ENCODE measurements at regions not wholly inside any gene's neighbourhood (a gene's known extent, or its start where the extent isn't known, plus 50 kb on each side); places are given as distances from the start of the nearest gene placed in this dataset.

DNA sequence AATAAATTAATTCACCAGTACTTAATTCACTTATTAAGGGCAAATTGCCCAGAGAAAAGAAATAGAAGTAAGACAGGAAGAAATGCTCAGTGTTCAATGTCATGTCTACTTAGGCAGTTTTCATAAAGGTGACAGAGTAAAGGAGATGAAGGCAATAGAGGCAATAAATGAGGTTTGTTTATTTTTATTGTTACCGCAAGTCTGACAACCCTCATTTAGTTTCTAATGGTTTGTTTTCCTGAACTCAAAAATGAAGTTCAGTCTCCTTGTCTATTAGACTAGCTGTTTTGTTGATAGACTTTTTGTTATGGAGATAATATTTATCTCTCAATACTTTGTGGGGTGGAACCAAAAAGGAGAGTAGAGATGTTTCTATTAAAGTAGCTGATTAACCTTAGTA lies 258.3 kb downstream of the C3orf38 start:
- Mint-ChIP-seq H3K27ac (no peak overlapping the region), H3K36me3 (ENCODE audit: low read depth) (no peaks in the 10 kb centered on the region), H3K9me3 (no peaks in the 10 kb centered on the region; the same call in 2 of the 3 replicates), H3K4me1 (peaks cover 4% of the 10 kb centered on the region; the same call in 1 of the 3 replicates), H3K27me3 (ENCODE audit: insufficient read depth, low read depth, poor library complexity) (no peaks in the 10 kb centered on the region), H3K4me3 (no peak overlapping the region)
- H3K27ac ChIP-seq (ENCODE audit: low read depth) = no peak overlapping the region
- H3K4me3 ChIP-seq = no peak overlapping the region
- H3K27me3 ChIP-seq (ENCODE audit: insufficient read depth) = no peaks in the 10 kb centered on the region
- no peak overlapping the region for H3K4me2 ChIP-seq
- no peaks in the 10 kb centered on the region for H3F3A ChIP-seq (replicated peaks; ENCODE audit: low read depth)
- DNase-seq (ENCODE audit: low spot score) = no peak
- H4K20me1 ChIP-seq (replicated peaks; ENCODE audit: insufficient read depth) = no peaks in the 10 kb centered on the region
- H3K9me2 ChIP-seq (ENCODE audit: insufficient read depth) = no peaks in the 10 kb centered on the region
- H3K36me3 ChIP-seq (ENCODE audit: insufficient read depth) = no peaks in the 10 kb centered on the region
- no peak overlapping the region for H2AFZ ChIP-seq
- 0 out of 2 replicates have a peak, but pooled peaks cover 3% of the 10 kb centered on the region for H3K4me1 ChIP-seq (ENCODE audit: insufficient read depth)
- ATAC-seq = no peak
- H3K79me2 ChIP-seq (replicated peaks; ENCODE audit: insufficient read depth) = no peaks in the 10 kb centered on the region
- TF ChIP-seq ETS1 (IDR thresholded peaks at IDR 0.05) = no peak
- no peak for TF ChIP-seq EZH2phosphoT487 (IDR thresholded peaks at IDR 0.05; ENCODE audit: unreplicated experiment)

GRCh38 chr3:88408935-88409334 lies 259.2 kb downstream of the C3orf38 start:
- H3K4me1 Mint-ChIP-seq = peaks cover 4% of the 10 kb centered on the region; the same call in 1 of the 3 replicates
- H3K27me3 Mint-ChIP-seq (ENCODE audit: insufficient read depth, low read depth, poor library complexity) = no peaks in the 10 kb centered on the region
- H3K27ac Mint-ChIP-seq = no peak overlapping the region
- no peak for TF ChIP-seq ETS1 (IDR thresholded peaks at IDR 0.05)
- no peak for TF ChIP-seq NANOG (IDR thresholded peaks at IDR 0.05; ENCODE audit: borderline replicate concordance)
- TF ChIP-seq STAT1 (IDR thresholded peaks at IDR 0.05; ENCODE audit: unreplicated experiment) = no peak
- no peak for TF ChIP-seq ZNF114 (CRISPR knock-in tag; IDR thresholded peaks at IDR 0.05)
- TF ChIP-seq EZH2phosphoT487 (IDR thresholded peaks at IDR 0.05; ENCODE audit: unreplicated experiment) = no peak
- TF ChIP-seq, protein P1, sequence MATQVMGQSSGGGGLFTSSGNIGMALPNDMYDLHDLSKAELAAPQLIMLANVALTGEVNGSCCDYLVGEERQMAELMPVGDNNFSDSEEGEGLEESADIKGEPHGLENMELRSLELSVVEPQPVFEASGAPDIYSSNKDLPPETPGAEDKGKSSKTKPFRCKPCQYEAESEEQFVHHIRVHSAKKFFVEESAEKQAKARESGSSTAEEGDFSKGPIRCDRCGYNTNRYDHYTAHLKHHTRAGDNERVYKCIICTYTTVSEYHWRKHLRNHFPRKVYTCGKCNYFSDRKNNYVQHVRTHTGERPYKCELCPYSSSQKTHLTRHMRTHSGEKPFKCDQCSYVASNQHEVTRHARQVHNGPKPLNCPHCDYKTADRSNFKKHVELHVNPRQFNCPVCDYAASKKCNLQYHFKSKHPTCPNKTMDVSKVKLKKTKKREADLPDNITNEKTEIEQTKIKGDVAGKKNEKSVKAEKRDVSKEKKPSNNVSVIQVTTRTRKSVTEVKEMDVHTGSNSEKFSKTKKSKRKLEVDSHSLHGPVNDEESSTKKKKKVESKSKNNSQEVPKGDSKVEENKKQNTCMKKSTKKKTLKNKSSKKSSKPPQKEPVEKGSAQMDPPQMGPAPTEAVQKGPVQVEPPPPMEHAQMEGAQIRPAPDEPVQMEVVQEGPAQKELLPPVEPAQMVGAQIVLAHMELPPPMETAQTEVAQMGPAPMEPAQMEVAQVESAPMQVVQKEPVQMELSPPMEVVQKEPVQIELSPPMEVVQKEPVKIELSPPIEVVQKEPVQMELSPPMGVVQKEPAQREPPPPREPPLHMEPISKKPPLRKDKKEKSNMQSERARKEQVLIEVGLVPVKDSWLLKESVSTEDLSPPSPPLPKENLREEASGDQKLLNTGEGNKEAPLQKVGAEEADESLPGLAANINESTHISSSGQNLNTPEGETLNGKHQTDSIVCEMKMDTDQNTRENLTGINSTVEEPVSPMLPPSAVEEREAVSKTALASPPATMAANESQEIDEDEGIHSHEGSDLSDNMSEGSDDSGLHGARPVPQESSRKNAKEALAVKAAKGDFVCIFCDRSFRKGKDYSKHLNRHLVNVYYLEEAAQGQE (IDR thresholded peaks at IDR 0.05; ENCODE audit: unreplicated experiment) = no peak
- TF ChIP-seq ZNF462 (CRISPR knock-in tag; IDR thresholded peaks at IDR 0.05) = no peak
- no peak for TF ChIP-seq CREB1 (CRISPR knock-in tag; IDR thresholded peaks at IDR 0.05; ENCODE audit: low read depth)
- TF ChIP-seq POLR2AphosphoS5 (IDR thresholded peaks at IDR 0.05; ENCODE audit: low read depth) = no peak
- no peak for TF ChIP-seq JUNB (IDR thresholded peaks at IDR 0.05; ENCODE audit: unreplicated experiment)

More at GRCh38 chr3:88408935-88409334, 259.2 kb downstream of the C3orf38 start:
- no peaks in the 10 kb centered on the region for H3K9me2 ChIP-seq (ENCODE audit: insufficient read depth)
- no peaks in the 10 kb centered on the region for H3K79me2 ChIP-seq (replicated peaks; ENCODE audit: insufficient read depth)
- no peaks in the 10 kb centered on the region; the same call in 2 of the 3 replicates for H3K9me3 Mint-ChIP-seq
- H3K27ac ChIP-seq (ENCODE audit: low read depth) = no peak overlapping the region
- no peak for DNase-seq (ENCODE audit: low spot score)
- H3K36me3 Mint-ChIP-seq (ENCODE audit: low read depth) = no peaks in the 10 kb centered on the region
- H4K20me1 ChIP-seq (replicated peaks; ENCODE audit: insufficient read depth) = no peaks in the 10 kb centered on the region
- no peaks in the 10 kb centered on the region for H3K36me3 ChIP-seq (ENCODE audit: insufficient read depth)
- H3K4me3 ChIP-seq = no peak overlapping the region
- H3K4me3 Mint-ChIP-seq = no peak overlapping the region
- no peak overlapping the region for H3K4me2 ChIP-seq
- 0 out of 2 replicates have a peak, but pooled peaks cover 3% of the 10 kb centered on the region for H3K4me1 ChIP-seq (ENCODE audit: insufficient read depth)
- H3F3A ChIP-seq (replicated peaks; ENCODE audit: low read depth) = no peaks in the 10 kb centered on the region
- peak overlapping the region; percentile 57; the same call in 1 of the 2 replicates for H2AFZ ChIP-seq
- ATAC-seq = no peak
- no peaks in the 10 kb centered on the region for H3K27me3 ChIP-seq (ENCODE audit: insufficient read depth)

All from GM23338 (cell line).